Heart right ventricle (tissue), 16 donors: ENCODE measurements at regions not wholly inside any gene's neighbourhood (a gene's known extent, or its start where the extent isn't known, plus 50 kb on each side); places are given as distances from the start of the nearest gene placed in this dataset.

ENCODE experiments used
- ATAC-seq, 8 donors: fragments of 200-7000 bp; cut with Tn5 transposase; one replicate each; pipeline ENCODE4 v1.9.1; 2020; ENCODE audit warnings: mild to moderate bottlenecking in 8 of 8, moderate library complexity in 8 of 8, moderate number of reproducible peaks in 1 of 8
- DNase-seq, 2 donors: peaks; one replicate each; pipeline ENCODE4 v3.0.0-alpha.2; 2020
- H3K27ac ChIP-seq, 10 donors: fragments of 200-600 bp; sonication (generic) in 2 of 10; one replicate each; pipeline versions ENCODE4 v1.5.0 to v1.8.0; 2020 to 2022; ENCODE audit warnings: mild to moderate bottlenecking in 3 of 10
- H3K27me3 ChIP-seq, 7 donors: fragments of 200-600 bp; one replicate each; pipeline ENCODE4 v1.8.0; 2021 to 2022; ENCODE audit warnings: mild to moderate bottlenecking in 2 of 7
- H3K36me3 ChIP-seq, 9 donors: fragments of 200-600 bp; sonication (generic) in 1 of 9; one replicate each; pipeline versions ENCODE4 v1.5.0 to v1.8.0; 2020 to 2022; ENCODE audit warnings: mild to moderate bottlenecking in 2 of 9
- H3K4me1 ChIP-seq, 9 donors: fragments of 200-600 bp; sonication (generic) in 1 of 9; one replicate each; pipeline versions ENCODE4 v1.5.0 to v1.8.0; 2020 to 2022; ENCODE audit warnings: mild to moderate bottlenecking in 4 of 9
- H3K4me3 ChIP-seq, 10 donors: fragments of 200-600 bp; sonication (generic) in 2 of 10; one replicate each; pipeline versions ENCODE4 v1.5.0 to v1.8.0; 2020 to 2022; ENCODE audit warnings: mild to moderate bottlenecking in 7 of 10, moderate library complexity in 2 of 10
- H3K9me3 ChIP-seq, 11 donors: fragments of 200-600 bp in 10 of 11; sonication (generic) in 2 of 11; one replicate each; pipeline versions ENCODE4 v1.5.0 to v1.8.0; 2013 to 2022; ENCODE audit warnings: mild to moderate bottlenecking in 2 of 11, control low read depth in 1 of 11, moderate library complexity in 1 of 11
- CTCF ChIP-seq, 9 donors: fragments of 200-600 bp; sonication (generic) in 2 of 9; IDR thresholded peaks; one replicate each; pipeline versions ENCODE4 v1.5.0 to v1.8.0; 2021 to 2022; ENCODE audit warnings: antibody characterized with exemption in 9 of 9, mild to moderate bottlenecking in 5 of 9, moderate library complexity in 1 of 9
- WGBS, 2 donors: extraction: QIAGEN DNeasy Blood & Tissue Kit; methylation state at CpG; one replicate each; pipeline ENCODE4 v1.1.7; 2013; ENCODE audit warnings: inconsistent platforms in 1 of 2; 5-methylcytosine and 5-hydroxymethylcytosine counted together
- intact Hi-C, 10 donors: fragments of 100-400 bp; cut with DNase I; formaldehyde crosslinking; loops; one replicate each; pipeline versions ENCODE4 v1.11.1 to v1.14.2; 2022
- donor health status: Arrhythmogenic right ventricular cardiomyopathy.
- donor health status: ischemic (EF 13 %, LVEDD 7.1; RV severe dilation, severe dysfunction).
- donor health status: healthy with polysubstance abuse.
- donor health status: DM: no; HTN: yes; CAD: no.
- donor health status: DM: no; HTN: no; CAD: no.
- donor health status: ischemic (EF 25% LVEDD 6.9; RV normal size, moderate dysfunction).
- donor health status: ischemic (EF 25% LVEDD 5.7; RV mildly dilated, moderate dysfunction).
- donor health status: healthy.
- donor health status: DM: yes; HTN: yes; CAD: no.
- donor health status: Ischemic cardiomyopathy.
- donor health status: ischemic (EF 35%, LVEDD 5.7; RV mildly dilated, moderate dysfunction).
- donor health status: nonischemic (EF 11% LVEDD 7.7; RV severe dilation, severe dysfunction).
- donor health status: DM: yes; HTN: yes; CAD: no.
- donor health status: PGD.
- donor health status: ischemic (EF 29% LVEDD 5.4; RV normal size, mild dysfunction).
- donor health status: nonischemic (EF 23%, LVEDD 6.1; RV moderate dilation, normal function).

GRCh38 chr18:55847960-55848359 lies 260.0 kb upstream of the TCF4 start:
- Histone ChIP-seq H3K9me3 (no peaks in the 10 kb centered on the region), H3K36me3 (no peaks in the 10 kb centered on the region), H3K27me3 (no peaks in the 10 kb centered on the region), H3K4me1 (peaks cover 0 to 7% (median 0%) of the 10 kb centered on the region in 9 donors), H3K27ac (no peak overlapping the region), H3K4me3 (no peak overlapping the region)
- no peak for ATAC-seq
- TF ChIP-seq CTCF (IDR thresholded peaks at IDR 0.05): no peak
- 90 to 97% methylated on average over 3 of the region's 3 CpGs for WGBS, 2 donors
- no peak for DNase-seq
- intact Hi-C loops: no loop called here

- ATAC-seq: no peak
Observed at GRCh38 chr18:55845221-55845620, 257.2 kb upstream of the TCF4 start.

GRCh38 chr18:55844382-55844781 lies 256.4 kb upstream of the TCF4 start:
- intact Hi-C loops: no loop called here
- H3K4me1 ChIP-seq: peaks cover 0 to 7% (median 0%) of the 10 kb centered on the region in 9 donors
- 55% methylated on average over 4 of the region's 4 CpGs for WGBS, 2 donors
- no peak for TF ChIP-seq CTCF (IDR thresholded peaks at IDR 0.05)
- H3K36me3 ChIP-seq: no peaks in the 10 kb centered on the region
- H3K9me3 ChIP-seq: peaks cover 0 to 22% (median 0%) of the 10 kb centered on the region in 11 donors
- DNase-seq (no peak), ATAC-seq (no peak)
- no peaks in the 10 kb centered on the region for H3K27me3 ChIP-seq
- no peak overlapping the region for H3K4me3 ChIP-seq
- no peak overlapping the region for H3K27ac ChIP-seq

More at GRCh38 chr18:55845221-55845620, 257.2 kb upstream of the TCF4 start:
- no peaks in the 10 kb centered on the region for H3K27me3 ChIP-seq
- peaks cover 0 to 7% (median 0%) of the 10 kb centered on the region in 9 donors for H3K4me1 ChIP-seq
- no peak for TF ChIP-seq CTCF (IDR thresholded peaks at IDR 0.05)
- WGBS, 2 donors: 66 to 69% methylated on average over 4 of the region's 4 CpGs
- no peak for DNase-seq
- no peaks in the 10 kb centered on the region for H3K36me3 ChIP-seq
- no peak overlapping the region for H3K27ac ChIP-seq
- peaks cover 0 to 19% (median 0%) of the 10 kb centered on the region in 11 donors for H3K9me3 ChIP-seq
- intact Hi-C loops: no loop called here
- no peak overlapping the region for H3K4me3 ChIP-seq

- ATAC-seq: no peak
- WGBS, 2 donors: 75 to 95% methylated on average over 2 of the region's 2 CpGs
- no peaks in the 10 kb centered on the region for H3K36me3 ChIP-seq
- peaks cover 0 to 28% (median 0%) of the 10 kb centered on the region in 11 donors for H3K9me3 ChIP-seq
- intact Hi-C loops: no loop called here
- H3K4me3 ChIP-seq: no peak overlapping the region
- DNase-seq: no peak
- TF ChIP-seq CTCF (IDR thresholded peaks at IDR 0.05): no peak
- H3K4me1 ChIP-seq: peaks cover 0 to 11% (median 0%) of the 10 kb centered on the region in 9 donors
- H3K27me3 ChIP-seq: no peaks in the 10 kb centered on the region
- no peak overlapping the region for H3K27ac ChIP-seq
Observed at GRCh38 chr18:55841314-55841713, 253.3 kb upstream of the TCF4 start.
